H1 (cell line): ENCODE measurements at regions not wholly inside any gene's neighbourhood (a gene's known extent, or its start where the extent isn't known, plus 50 kb on each side); places are given as distances from the start of the nearest gene placed in this dataset.

Experiments
- CBX5 ChIP-seq: fragments of 300-800, 300-1000 bp; sonication (generic); IDR thresholded peaks from 2 replicates; pipeline ENCODE4 v1.7.1; 2016; ENCODE audit warnings: antibody characterized with exemption, low read length, low read depth
- CTCF ChIP-seq, 3 experiments: IDR thresholded peaks; 1 replicate in 2 of 3; 2 replicates in 1 of 3; pipeline versions ENCODE4 v1.5.1 to v1.6.1; 2011; ENCODE audit warnings: low read length in 3 of 3, mild to moderate bottlenecking in 3 of 3, inconsistent platforms in 2 of 3, low read depth in 1 of 3, moderate library complexity in 1 of 3; ENCODE audit not compliant: insufficient read depth in 1 of 3; ENCODE audit errors: control extremely low read depth in 1 of 3
- EP300 ChIP-seq, 2 experiments: IDR thresholded peaks; 1 replicate in 1 of 2; 2 replicates in 1 of 2; pipeline ENCODE4 v1.6.1; 2011 to 2012; ENCODE audit warnings: low read depth in 2 of 2, low read length in 2 of 2, mild to moderate bottlenecking in 2 of 2, borderline replicate concordance in 1 of 2, inconsistent platforms in 1 of 2, moderate library complexity in 1 of 2
- SIX5 ChIP-seq: IDR thresholded peaks from 2 replicates; pipeline ENCODE4 v1.6.1; 2011; ENCODE audit warnings: mild to moderate bottlenecking, low read depth, low read length

- TF ChIP-seq EP300 (IDR thresholded peaks at IDR 0.05; ENCODE audit: borderline replicate concordance in 1 of 2, low read depth in 2 of 2, low read length in 2 of 2) (no peak), CTCF (IDR thresholded peaks at IDR 0.05; ENCODE audit: control extremely low read depth in 1 of 3, insufficient read depth in 1 of 3, low read depth in 1 of 3, low read length in 3 of 3) (no peak), SIX5 (no peak), CBX5 (no peak)
Measured at GRCh38 chr6:33963136-33963750, 159.4 kb upstream of the MLN start (continued).
